Stimulated activated naive CD8-positive, alpha-beta T cell treated with anti-CD3 and anti-CD28 coated beads, Interleukin-15, Interleukin-2, amounts not matched to agents 100 ng/mL and 50 ng/mL, for 24 hours (primary cell): ENCODE measurements at regions not wholly inside any gene's neighbourhood (a gene's known extent, or its start where the extent isn't known, plus 50 kb on each side); places are given as distances from the start of the nearest gene placed in this dataset.

Source experiments
- H3K27ac Mint-ChIP-seq: one replicate; pipeline ENCODE4 v1.8.0; 2021; ENCODE audit warnings: mild to moderate bottlenecking, mixed read lengths
- H3K27me3 Mint-ChIP-seq: one replicate; pipeline ENCODE4 v1.8.0; 2021; ENCODE audit warnings: mixed read lengths
- H3K36me3 Mint-ChIP-seq: one replicate; pipeline ENCODE4 v1.8.0; 2021; ENCODE audit warnings: low read depth, mixed read lengths
- H3K4me1 Mint-ChIP-seq: one replicate; pipeline ENCODE4 v1.8.0; 2021; ENCODE audit warnings: low read depth, mixed read lengths
- H3K4me3 Mint-ChIP-seq: one replicate; pipeline ENCODE4 v1.8.0; 2021; ENCODE audit warnings: mild to moderate bottlenecking, mixed read lengths
- H3K9me3 Mint-ChIP-seq: one replicate; pipeline ENCODE4 v1.8.0; 2021; ENCODE audit warnings: mixed read lengths

DNA sequence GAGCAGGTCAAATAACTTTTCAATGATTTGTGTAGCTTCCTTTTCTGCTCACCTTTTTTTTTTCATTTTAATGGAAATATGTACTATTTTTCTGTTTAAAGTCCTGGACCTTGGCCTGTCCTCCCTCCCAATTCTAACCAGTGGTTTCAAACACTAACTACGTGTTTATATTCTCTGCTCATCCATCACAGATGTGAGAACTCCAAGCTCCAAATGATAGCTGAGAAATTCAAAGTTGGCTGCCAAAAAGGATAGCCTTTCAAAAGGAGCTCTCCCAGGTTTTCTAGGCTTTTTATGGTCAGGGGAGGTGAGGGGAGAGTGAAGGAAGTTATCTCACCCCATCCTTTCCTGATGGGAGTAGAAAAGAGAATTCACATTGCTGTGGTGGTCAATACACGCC is 486.0 kb upstream of the TBX3 start:
- Mint-ChIP-seq H3K4me3 (no peak overlapping the region), H3K4me1 (no peaks in the 10 kb centered on the region), H3K9me3 (peaks cover 14% of the 10 kb centered on the region), H3K27me3 (peaks cover 6% of the 10 kb centered on the region), H3K27ac (no peak overlapping the region), H3K36me3 (no peaks in the 10 kb centered on the region)

DNA sequence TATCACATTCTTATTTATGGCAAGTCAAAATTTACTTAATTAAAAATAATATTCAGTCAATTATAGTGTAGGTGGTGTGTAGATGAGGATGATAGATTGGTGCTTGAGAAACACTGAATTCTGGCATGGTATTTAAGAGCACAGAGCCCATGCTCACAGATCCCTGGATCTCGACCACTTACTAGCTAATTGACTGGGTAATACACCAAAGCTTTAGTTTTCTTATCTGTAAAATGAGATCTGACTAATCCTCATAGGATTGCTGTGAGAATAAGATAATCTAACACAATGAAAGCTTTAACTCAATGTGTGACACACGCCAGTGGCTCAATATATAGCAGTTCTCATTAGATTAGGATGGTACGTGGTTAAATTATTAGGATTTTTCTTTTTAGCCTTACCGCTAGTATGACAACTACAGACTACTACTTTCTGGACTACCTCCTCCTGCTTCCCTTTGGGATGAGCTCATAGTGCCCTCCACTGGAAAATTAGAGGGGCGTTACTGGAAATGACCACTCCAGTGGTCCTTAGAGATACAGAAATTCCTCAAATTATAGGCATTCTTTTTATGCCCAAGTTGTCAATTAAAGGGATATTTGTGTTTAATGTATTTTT is 482.8 kb upstream of the TBX3 start:
- Mint-ChIP-seq H3K27ac (no peak overlapping the region), H3K4me3 (no peak overlapping the region), H3K36me3 (no peaks in the 10 kb centered on the region), H3K9me3 (peaks cover 14% of the 10 kb centered on the region), H3K27me3 (peaks cover 6% of the 10 kb centered on the region), H3K4me1 (no peaks in the 10 kb centered on the region)

DNA sequence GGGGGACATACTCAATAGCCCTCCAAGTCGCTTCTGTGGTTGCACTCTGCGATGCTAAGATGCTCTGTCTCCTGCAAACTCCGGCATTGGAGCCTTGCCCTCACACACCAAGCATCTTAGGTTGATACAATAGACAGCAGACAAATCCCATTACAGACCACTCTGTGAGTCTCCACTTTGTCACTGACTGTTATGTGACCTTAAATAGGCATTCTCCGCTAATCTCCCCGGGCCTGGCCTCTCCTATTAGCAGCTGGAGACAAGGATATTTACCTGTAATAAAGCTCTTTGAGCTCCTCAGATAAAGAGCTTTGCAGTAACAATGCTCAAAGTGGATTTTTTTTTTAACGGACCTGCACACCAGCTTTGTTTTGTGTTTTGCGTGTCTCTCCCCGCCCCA is 479.7 kb upstream of the TBX3 start:
- Mint-ChIP-seq H3K4me3 (no peak overlapping the region), H3K27me3 (peaks cover 6% of the 10 kb centered on the region), H3K9me3 (peaks cover 14% of the 10 kb centered on the region), H3K4me1 (no peaks in the 10 kb centered on the region), H3K36me3 (no peaks in the 10 kb centered on the region), H3K27ac (no peak overlapping the region)

DNA sequence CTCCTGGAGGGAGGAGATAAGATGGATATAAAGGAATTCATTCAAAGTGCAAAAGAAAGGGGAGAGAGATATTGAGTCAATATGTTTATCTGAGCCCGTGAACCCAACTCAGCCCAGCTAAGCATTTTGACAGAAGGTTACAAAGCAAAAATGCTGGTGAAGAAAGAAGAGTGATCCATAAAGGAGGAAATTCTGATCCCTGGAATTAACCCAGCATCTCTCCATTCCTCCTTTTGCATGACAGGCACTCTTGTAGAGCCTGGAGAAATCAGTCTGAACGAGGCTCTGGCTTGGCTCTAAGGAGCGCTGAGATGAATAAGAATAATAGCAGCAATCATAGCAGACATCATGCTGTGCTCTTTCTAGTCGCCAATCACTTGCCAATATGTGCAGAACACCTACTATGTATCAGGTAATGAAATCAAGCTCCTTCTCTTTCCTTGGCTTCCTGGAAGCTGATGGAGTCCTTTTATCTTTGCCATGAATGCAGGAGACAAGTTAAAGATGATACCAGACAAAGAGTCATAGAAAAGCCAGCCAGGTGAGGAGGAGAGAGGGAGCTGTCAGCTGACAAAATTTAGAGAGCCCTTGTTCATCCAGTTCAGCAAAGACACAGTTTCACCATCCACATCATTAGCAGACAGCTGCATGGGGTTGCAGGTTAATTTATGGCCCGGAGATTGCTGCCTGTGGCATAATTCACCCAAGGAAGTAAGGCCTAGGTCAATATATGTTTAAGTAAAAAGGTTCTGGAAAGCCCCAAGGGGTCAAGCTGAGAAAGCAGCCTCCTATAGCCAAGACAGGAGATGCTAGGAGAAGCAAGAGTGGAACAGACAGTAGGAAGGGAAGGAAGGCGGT is 476.5 kb upstream of the TBX3 start:
- Mint-ChIP-seq H3K4me1 (no peaks in the 10 kb centered on the region), H3K27ac (no peak overlapping the region), H3K4me3 (no peak overlapping the region), H3K9me3 (no peaks in the 10 kb centered on the region), H3K36me3 (no peaks in the 10 kb centered on the region), H3K27me3 (no peaks in the 10 kb centered on the region)

DNA sequence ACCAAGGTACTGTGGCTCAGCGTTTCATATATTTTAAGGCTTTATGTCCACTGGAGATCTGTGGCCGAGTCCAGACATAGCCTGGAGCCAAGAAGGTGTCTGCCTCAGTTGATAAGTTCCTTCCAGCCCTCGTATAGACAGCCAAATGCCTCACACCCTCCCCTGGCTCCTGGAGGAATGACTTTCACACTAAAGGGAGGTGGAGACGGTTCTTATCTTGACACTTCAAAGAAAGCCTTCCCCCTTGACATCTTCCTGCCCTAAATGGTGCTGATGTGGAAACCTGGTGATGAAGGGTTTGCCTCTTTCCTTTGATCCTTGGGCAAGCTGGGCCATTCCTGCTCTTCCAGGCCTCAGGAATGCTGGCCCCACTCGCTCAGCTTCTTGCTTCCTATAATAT is 474.8 kb upstream of the TBX3 start:
- no peaks in the 10 kb centered on the region for H3K27me3 Mint-ChIP-seq
- H3K27ac Mint-ChIP-seq, result no peak overlapping the region
- no peaks in the 10 kb centered on the region for H3K9me3 Mint-ChIP-seq
- H3K36me3 Mint-ChIP-seq, result no peaks in the 10 kb centered on the region
- no peak overlapping the region for H3K4me3 Mint-ChIP-seq
- H3K4me1 Mint-ChIP-seq, result no peaks in the 10 kb centered on the region

DNA sequence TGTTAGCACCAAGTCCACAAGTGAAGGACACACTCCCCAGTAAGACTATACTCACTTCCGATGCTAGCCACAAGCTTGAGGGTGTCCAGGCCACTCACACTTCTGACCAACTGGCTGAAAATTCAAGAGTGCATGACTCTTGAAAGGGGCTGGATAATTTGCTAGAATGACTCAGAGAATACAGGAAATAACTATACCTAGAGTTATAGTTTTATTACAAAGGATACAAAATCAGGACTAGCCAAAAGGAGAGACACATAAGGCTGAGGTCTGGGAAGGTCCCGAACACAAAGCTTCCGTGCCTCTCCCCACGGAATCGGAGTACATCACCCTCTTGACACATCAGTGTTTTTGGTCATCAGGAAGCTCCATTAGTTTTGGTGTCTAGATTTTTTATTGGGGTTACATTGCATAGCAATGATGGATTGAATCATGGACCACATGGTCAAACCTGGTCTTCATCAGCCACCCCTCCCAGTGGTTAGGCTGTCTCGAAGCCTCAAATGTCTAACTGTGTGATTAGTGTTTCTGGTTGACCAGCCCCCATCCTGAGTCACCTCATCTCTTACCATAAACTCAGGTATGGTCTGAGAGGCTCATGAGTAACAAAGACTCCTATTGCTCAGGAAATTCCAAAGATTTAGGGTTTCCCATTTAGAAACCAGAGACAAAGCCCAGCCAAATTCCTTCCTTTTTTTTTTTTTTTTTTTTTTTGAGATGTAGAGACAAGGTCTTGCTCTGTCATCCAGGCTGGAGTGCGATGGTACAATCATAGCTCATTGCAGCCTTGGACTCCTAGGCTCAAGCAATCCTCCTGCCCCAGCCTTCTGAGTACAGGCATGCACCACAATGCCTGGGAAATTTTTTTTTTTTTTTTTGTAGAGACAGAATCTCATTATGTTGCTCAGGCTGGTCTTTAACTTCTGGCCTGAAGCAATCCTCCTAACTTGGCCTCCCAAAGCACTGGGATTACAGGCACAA is 472.0 kb upstream of the TBX3 start:
- Mint-ChIP-seq H3K36me3 (no peaks in the 10 kb centered on the region), H3K9me3 (no peaks in the 10 kb centered on the region), H3K4me3 (no peak overlapping the region), H3K27ac (no peak overlapping the region), H3K27me3 (no peaks in the 10 kb centered on the region), H3K4me1 (no peaks in the 10 kb centered on the region)

DNA sequence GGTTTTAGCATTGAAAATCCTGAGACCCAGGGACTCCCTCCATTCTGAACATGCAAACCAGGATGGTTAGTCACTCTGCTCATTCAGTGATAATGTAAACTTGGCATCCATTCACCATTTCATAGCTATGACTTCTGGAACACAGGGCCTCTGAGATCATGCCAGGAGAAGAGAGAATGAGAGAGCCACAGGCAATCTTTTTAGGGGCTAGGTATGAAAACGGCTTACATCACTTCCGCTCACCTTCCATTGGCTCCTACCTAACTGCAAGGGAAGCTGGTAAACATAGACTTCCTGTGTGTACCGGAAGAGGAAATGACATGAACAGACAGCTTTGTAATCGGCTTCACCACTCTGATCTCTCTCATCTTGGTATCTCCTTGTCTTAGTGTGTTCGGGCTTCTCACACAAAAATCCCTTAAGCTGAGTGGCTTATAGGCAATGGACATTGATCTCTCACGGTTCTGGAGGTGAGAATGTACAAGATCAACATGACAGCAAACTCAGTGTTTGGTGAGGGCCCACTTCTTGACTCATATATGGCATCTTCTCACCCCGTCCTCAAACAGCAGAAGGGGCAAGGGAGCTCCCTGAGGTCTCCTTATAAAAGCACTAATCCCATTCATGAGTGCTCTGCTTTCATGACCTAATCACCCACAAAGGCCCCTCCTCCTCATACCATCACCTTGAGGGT is 465.9 kb upstream of the TBX3 start:
- Mint-ChIP-seq H3K9me3 (peaks cover 14% of the 10 kb centered on the region), H3K36me3 (no peaks in the 10 kb centered on the region), H3K27ac (no peak overlapping the region), H3K27me3 (no peaks in the 10 kb centered on the region), H3K4me1 (no peaks in the 10 kb centered on the region), H3K4me3 (no peak overlapping the region)

DNA sequence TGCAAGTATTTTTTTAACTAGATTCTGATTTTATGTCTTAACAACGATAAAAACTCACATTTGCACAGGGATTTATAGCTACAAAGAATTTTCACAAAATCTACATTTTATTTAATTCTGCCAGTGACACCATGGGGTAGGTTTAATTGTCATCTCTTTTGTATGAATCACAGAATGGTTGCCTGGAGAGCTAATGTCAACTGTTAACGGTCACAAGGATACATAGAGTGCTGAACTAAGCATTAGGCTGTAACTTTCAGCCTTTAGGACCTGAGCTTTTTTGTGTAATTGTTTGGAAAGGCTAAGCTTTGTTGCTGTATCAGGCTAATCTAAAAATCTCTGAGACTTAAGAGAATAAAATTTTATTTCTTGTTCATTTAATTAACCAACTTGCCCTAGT is 465.3 kb upstream of the TBX3 start:
- no peaks in the 10 kb centered on the region for H3K27me3 Mint-ChIP-seq
- no peaks in the 10 kb centered on the region for H3K36me3 Mint-ChIP-seq
- no peaks in the 10 kb centered on the region for H3K4me1 Mint-ChIP-seq
- peaks cover 14% of the 10 kb centered on the region for H3K9me3 Mint-ChIP-seq
- no peak overlapping the region for H3K4me3 Mint-ChIP-seq
- no peak overlapping the region for H3K27ac Mint-ChIP-seq

DNA sequence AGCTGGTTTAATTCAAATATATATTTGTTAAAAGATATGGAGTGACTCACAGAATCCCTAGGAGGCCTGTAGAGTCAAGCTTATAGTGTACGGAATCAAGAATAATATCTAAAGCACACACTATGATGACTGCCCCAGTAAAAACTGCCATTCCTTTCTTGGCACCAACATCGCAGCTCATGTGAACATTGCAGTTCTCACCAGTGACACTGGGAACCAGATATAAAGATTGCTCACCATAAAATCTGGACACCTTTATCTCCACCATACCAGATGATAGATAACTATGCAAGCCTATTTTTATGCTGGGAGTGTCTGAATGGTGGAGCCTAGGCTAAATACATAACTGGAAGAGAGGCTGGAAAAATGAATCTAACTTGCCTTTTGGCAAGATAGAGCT is 463.9 kb upstream of the TBX3 start:
- Mint-ChIP-seq H3K4me1 (no peaks in the 10 kb centered on the region), H3K9me3 (peaks cover 14% of the 10 kb centered on the region), H3K4me3 (no peak overlapping the region), H3K27me3 (no peaks in the 10 kb centered on the region), H3K36me3 (no peaks in the 10 kb centered on the region), H3K27ac (no peak overlapping the region)

DNA sequence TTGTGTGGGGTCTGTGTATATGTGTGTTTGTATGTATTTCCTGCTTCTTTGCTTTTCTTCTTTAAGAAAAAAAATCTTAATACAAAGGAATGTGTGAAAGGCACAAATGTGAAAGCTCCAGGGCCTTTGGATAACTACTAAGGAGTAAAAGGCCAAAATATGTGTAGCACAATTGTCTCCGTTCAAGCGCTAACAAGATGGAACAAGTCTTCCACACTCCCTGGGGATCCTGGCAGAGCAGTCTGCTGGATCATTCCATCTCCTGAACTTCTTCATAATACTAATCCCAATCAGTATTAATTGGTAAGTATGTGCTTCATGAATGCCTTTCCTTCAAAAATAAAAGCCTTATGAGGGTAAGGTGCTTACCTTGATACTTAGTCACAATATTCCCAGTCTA is 462.5 kb upstream of the TBX3 start:
- Mint-ChIP-seq H3K27me3 (no peaks in the 10 kb centered on the region), H3K36me3 (no peaks in the 10 kb centered on the region), H3K4me3 (no peak overlapping the region), H3K27ac (no peak overlapping the region), H3K4me1 (no peaks in the 10 kb centered on the region), H3K9me3 (peaks cover 14% of the 10 kb centered on the region)

DNA sequence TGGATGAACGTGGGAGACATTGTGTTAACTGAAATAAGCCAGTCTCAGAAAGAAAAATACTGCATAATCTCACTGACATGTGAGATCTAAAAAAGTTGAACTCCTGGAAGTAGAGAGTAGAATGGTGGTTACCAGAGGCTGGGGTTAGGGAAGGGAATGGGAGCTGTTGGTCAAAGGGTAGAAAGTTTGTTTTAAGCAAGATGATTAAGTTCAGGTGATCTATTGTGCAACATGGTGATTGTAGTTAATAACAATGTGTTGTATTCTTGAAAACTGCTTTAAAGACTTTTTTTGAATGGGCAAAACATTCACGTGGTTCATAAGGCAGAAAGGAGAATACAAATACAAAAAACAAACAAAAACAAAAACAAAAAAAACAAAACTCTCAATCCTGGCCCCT is 460.4 kb upstream of the TBX3 start:
- H3K36me3 Mint-ChIP-seq, result no peaks in the 10 kb centered on the region
- H3K4me1 Mint-ChIP-seq, result no peaks in the 10 kb centered on the region
- peaks cover 7% of the 10 kb centered on the region for H3K9me3 Mint-ChIP-seq
- H3K4me3 Mint-ChIP-seq, result no peak overlapping the region
- no peaks in the 10 kb centered on the region for H3K27me3 Mint-ChIP-seq
- no peak overlapping the region for H3K27ac Mint-ChIP-seq

DNA sequence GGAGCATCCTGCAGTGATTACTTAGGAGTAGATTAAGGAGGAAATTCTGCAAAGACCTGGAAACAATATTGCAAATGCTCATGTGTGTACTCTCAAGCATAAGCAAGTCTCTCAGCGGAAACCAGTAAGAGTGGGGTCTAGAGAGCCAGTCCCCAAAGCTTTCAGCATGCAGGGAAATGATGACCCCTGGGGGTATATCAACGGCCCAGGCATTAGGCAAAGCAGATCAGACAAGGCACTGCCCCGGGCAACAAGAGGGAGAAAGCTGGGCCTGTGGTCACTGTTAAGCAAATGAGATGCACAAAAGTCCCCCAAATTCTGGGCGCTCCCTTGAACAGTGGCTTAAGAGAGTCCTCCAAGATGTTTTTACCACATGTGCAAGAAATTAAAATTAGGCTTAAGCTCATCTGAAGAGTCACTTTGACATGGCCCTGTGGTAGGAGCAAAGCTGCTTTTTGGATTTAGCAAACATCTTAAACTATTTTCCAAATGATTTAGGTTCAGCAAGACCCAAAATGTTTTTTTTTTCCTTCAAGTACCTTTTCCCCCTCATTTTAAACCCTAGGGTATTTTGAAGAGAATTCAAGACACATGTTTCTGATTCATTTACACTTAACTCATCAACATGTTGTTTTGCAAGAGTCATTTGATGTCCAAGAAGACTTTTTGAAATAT is 457.1 kb upstream of the TBX3 start:
- H3K4me1 Mint-ChIP-seq, result no peaks in the 10 kb centered on the region
- H3K27ac Mint-ChIP-seq, result no peak overlapping the region
- H3K4me3 Mint-ChIP-seq, result no peak overlapping the region
- no peaks in the 10 kb centered on the region for H3K27me3 Mint-ChIP-seq
- H3K36me3 Mint-ChIP-seq, result no peaks in the 10 kb centered on the region
- peaks cover 13% of the 10 kb centered on the region for H3K9me3 Mint-ChIP-seq

DNA sequence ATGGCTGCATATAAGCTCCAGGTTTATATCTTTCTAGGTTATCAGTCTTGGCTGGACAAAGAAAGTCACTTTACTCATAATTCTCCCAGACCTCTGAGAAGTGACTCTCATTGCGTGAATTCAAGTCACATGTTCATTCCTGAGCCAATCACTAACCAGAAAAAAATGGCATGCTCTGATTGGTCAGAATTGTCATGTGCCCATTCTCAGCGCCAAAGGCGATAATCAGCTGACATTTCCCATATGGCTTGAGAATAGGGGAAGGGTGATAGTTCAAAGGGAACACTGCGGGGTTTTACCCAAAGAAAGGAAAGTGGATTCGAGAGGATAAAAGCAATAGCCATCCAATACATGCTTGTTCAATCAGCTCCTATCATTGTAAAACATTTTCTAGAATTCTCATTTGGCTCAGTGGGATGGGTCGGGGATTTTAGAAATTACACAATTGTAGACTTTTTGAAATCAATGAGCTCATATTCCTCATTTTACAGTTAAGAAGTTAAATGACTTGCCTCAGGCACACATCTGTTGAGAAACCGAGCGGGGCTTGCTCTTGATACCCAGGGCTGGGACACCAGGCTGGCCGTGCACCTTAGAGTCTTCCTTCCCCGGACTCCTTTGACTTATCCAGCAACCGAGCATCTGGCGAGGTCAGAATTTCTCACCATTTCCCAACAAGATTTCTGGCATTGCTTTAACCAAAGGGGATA is 454.0 kb upstream of the TBX3 start:
- Mint-ChIP-seq H3K27ac (no peak overlapping the region), H3K4me3 (no peak overlapping the region), H3K36me3 (no peaks in the 10 kb centered on the region), H3K4me1 (no peaks in the 10 kb centered on the region), H3K9me3 (peaks cover 7% of the 10 kb centered on the region), H3K27me3 (no peaks in the 10 kb centered on the region)

DNA sequence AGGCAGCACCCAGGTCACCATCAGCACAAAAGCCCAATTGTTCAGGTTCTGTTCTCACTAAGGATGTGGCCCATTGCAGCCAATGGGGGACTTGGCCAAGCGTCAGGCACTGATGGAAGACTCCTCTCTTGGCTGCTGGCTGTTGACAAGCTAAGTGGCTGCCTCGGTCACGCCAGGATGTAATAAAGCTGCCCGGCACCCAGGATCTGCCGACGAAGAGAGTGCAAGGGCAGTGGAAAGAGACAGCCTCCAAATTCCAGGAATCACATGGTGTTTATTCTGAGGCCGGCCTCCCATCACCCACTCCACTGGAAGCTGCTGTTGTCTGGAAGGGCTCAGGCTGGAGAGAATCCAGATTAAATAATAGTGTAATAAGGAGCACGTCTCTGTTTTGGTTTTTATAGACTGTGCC is 451.8 kb upstream of the TBX3 start:
- Mint-ChIP-seq H3K9me3 (peaks cover 7% of the 10 kb centered on the region), H3K36me3 (no peaks in the 10 kb centered on the region), H3K4me3 (no peak overlapping the region), H3K27me3 (no peaks in the 10 kb centered on the region), H3K4me1 (no peaks in the 10 kb centered on the region), H3K27ac (no peak overlapping the region)
